LNCaP clone FGC (cell line): ENCODE measurements at regions not wholly inside any gene's neighbourhood (a gene's known extent, or its start where the extent isn't known, plus 50 kb on each side); places are given as distances from the start of the nearest gene placed in this dataset.

Experiments used
- DNase-seq: peaks from one replicate; pipeline ENCODE4 v3.0.0-alpha.2; 2011; ENCODE audit warnings: low read depth
- H3K4me3 ChIP-seq: 2 replicates; pipeline ENCODE4 v1.5.1; 2011; ENCODE audit warnings: mild to moderate bottlenecking, low read depth, low read length, control low read depth
- CTCF ChIP-seq: IDR thresholded peaks from 2 replicates; pipeline ENCODE4 v1.5.1; 2012; ENCODE audit warnings: mild to moderate bottlenecking; ENCODE audit not compliant: control insufficient read depth, insufficient read depth; ENCODE audit errors: extremely low read depth

GRCh38 chr7:131692131-131692960, 135.9 kb upstream of the PODXL start:
- TF ChIP-seq CTCF: peak; percentile 96
- H3K4me3 ChIP-seq: no peak overlapping the region
- DNase-seq: peak; percentile 13

GRCh38 chr7:131691454-131692130, 135.2 kb upstream of the PODXL start:
- H3K4me3 ChIP-seq: no peak overlapping the region
- TF ChIP-seq CTCF: no peak
- no peak for DNase-seq

- TF ChIP-seq CTCF: no peak
- no peak overlapping the region for H3K4me3 ChIP-seq
- DNase-seq: no peak
Measured at GRCh38 chr7:131690441-131690840, 134.0 kb upstream of the PODXL start.

- TF ChIP-seq CTCF: no peak
- no peak overlapping the region for H3K4me3 ChIP-seq
- no peak for DNase-seq
Measured at GRCh38 chr7:131689662-131690234, 133.3 kb upstream of the PODXL start.

- DNase-seq: peak; percentile 10
- TF ChIP-seq CTCF: peak; percentile 96
Measured at GRCh38 chr7:131688738-131689661, 132.6 kb upstream of the PODXL start.

GRCh38 chr7:131687296-131687695, 130.9 kb upstream of the PODXL start:
- no peak overlapping the region for H3K4me3 ChIP-seq
- TF ChIP-seq CTCF: no peak
- DNase-seq: no peak

More at GRCh38 chr7:131688738-131689661, 132.6 kb upstream of the PODXL start:
- no peak overlapping the region for H3K4me3 ChIP-seq
